ENCODE measurements at regions not wholly inside any gene's neighbourhood (a gene's known extent, or its start where the extent isn't known, plus 50 kb on each side); places are given as distances from the start of the nearest gene placed in this dataset.

DNA sequence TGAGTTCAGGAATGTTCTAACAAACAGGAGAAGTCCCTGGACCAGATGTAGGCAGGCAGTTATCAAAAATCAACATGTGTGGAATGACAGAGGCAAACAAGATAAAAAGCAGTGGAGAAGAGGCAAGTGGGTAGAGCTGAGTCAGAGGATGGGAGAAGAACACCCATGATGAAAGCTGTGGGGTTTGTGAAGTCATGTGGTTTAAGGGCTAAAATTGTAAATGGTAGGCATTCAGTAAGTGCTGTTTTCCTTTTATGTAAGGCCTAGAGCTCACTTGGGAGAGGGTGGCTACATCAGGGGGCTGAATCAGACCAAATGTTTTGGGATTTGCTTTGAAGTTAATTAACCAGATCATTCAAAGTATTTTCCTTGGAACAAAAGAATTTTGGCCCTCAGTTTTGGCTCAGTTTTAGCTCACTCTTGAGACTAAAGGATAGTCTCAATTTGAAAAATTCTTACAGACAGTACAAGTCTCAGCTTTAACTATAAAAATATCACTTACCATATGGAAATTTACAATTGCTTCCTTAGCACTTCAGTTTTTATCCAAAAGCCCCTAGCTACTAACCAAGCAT is 114.5 kb upstream of the PCDH7 start:
- Histone ChIP-seq H3K23ac (ENCODE audit: insufficient read length) (no peak overlapping the region), H3K4me2 (ENCODE audit: insufficient read depth in 1 of 2, low read depth in 2 of 2, low read length in 2 of 2) (no peak overlapping the region), H2AFZ (ENCODE audit: low read length) (peak overlapping the region; percentile 90), H3K9ac (replicated peaks in 1 of 4; ENCODE audit: extremely low read depth in 1 of 4, low read depth in 3 of 4, low read length in 3 of 4) (no peak overlapping the region), H3K4me1 (replicated peaks in 1 of 4; ENCODE audit: control insufficient read depth in 3 of 4, insufficient read depth in 4 of 4, low read length in 3 of 4) (peaks cover 0 to 7% (median 0%) of the 10 kb centered on the region in 4 experiments; a peak in 2 of 7 replicates), H3K79me1 (ENCODE audit: low read depth, low read length) (no peaks in the 10 kb centered on the region), H3K4me3 (ENCODE audit: extremely low read depth in 1 of 4, insufficient read depth in 2 of 4, low read depth in 3 of 4, low read length in 4 of 4) (no peak overlapping the region), H3K4ac (replicated peaks; ENCODE audit: insufficient read length, low read depth, low read length) (no peak overlapping the region), H3K9me3 (ENCODE audit: insufficient read depth in 2 of 2, low read depth in 1 of 2, low read length in 1 of 2) (no peaks in the 10 kb centered on the region), H4K5ac (ENCODE audit: insufficient read length, low read depth, low read length) (no peak overlapping the region), H3K27me3 (replicated peaks in 1 of 4; ENCODE audit: control insufficient read depth in 3 of 4, extremely low read depth in 1 of 4, insufficient read depth in 3 of 4, low read length in 3 of 4) (peaks cover 0 to 1% (median 0%) of the 10 kb centered on the region in 4 experiments; a peak in 1 of 7 replicates), H3K36me3 (ENCODE audit: control insufficient read depth in 2 of 4, insufficient read depth in 4 of 4, low read length in 3 of 4) (no peaks in the 10 kb centered on the region), H2BK15ac (ENCODE audit: low read length) (no peak overlapping the region), H3K14ac (ENCODE audit: insufficient read length) (no peak overlapping the region), H3K79me2 (ENCODE audit: control insufficient read depth in 1 of 2, insufficient read depth in 2 of 2, low read length in 2 of 2) (no peaks in the 10 kb centered on the region), H2AK5ac (ENCODE audit: low read depth, low read length) (no peak overlapping the region), H2BK20ac (ENCODE audit: low read length) (no peak overlapping the region), H3K18ac (ENCODE audit: extremely low read depth, low read length) (no peak overlapping the region), H3K56ac (replicated peaks; ENCODE audit: insufficient read length, low read depth, low read length) (no peak overlapping the region), H4K8ac (ENCODE audit: extremely low read depth, insufficient read depth, low read length) (no peak overlapping the region), H2BK120ac (replicated peaks; ENCODE audit: low read depth, low read length) (no peak overlapping the region), H2BK12ac (ENCODE audit: low read depth, low read length) (no peak overlapping the region), H4K20me1 (replicated peaks in 1 of 2; ENCODE audit: control insufficient read depth in 1 of 2, insufficient read depth in 2 of 2, low read length in 2 of 2) (no peaks in the 10 kb centered on the region), H2BK5ac (ENCODE audit: low read depth, low read length) (no peak overlapping the region), H3K23me2 (ENCODE audit: low read depth, low read length) (no peaks in the 10 kb centered on the region), H4K91ac (replicated peaks; ENCODE audit: insufficient read length, low read length) (no peak overlapping the region), H3K27ac (ENCODE audit: low read depth, low read length) (no peak overlapping the region)
- TF ChIP-seq CBX8 (IDR thresholded peaks at IDR 0.05; ENCODE audit: borderline replicate concordance, low read depth, low read length): no peak
- no peak for TF ChIP-seq RBBP5 (IDR thresholded peaks at IDR 0.05; ENCODE audit: borderline replicate concordance, low read depth, low read length)
- TF ChIP-seq SAP30 (IDR thresholded peaks at IDR 0.05; ENCODE audit: insufficient read depth, insufficient replicate concordance, low read length): no peak
- TF ChIP-seq TEAD4 (IDR thresholded peaks at IDR 0.05; ENCODE audit: low read depth, low read length): no peak
- no peak for TF ChIP-seq CTBP2 (IDR thresholded peaks at IDR 0.05; ENCODE audit: borderline replicate concordance, insufficient read depth, insufficient read length, low read length)
- no peak for TF ChIP-seq BCL11A (IDR thresholded peaks at IDR 0.05; ENCODE audit: low read depth in 2 of 2, low read length in 2 of 2)
- TF ChIP-seq POLR2A (IDR thresholded peaks at IDR 0.05; ENCODE audit: control extremely low read depth in 1 of 2, low read depth in 2 of 2, low read length in 2 of 2): no peak
- TF ChIP-seq JUND (IDR thresholded peaks at IDR 0.05; ENCODE audit: low read length): no peak
- TF ChIP-seq KDM4A (IDR thresholded peaks at IDR 0.05; ENCODE audit: low read depth, low read length, severe bottlenecking): no peak
- no peak for TF ChIP-seq RXRA (IDR thresholded peaks at IDR 0.05; ENCODE audit: insufficient read depth, low read depth, low read length)
- FAIRE-seq (no peak), DNase-seq (ENCODE audit: low read depth in 1 of 2, low spot score in 2 of 2) (no peak)
- ChIA-PET POLR2A (ENCODE audit: partially characterized antibody) (no interaction called here), CTCF (ENCODE audit: partially characterized antibody) (no interaction called here)
